GM19395 (cell line): ENCODE measurements at regions not wholly inside any gene's neighbourhood (a gene's known extent, or its start where the extent isn't known, plus 50 kb on each side); places are given as distances from the start of the nearest gene placed in this dataset.

Source experiments
- ATAC-seq: cut with Tn5 transposase; IDR thresholded peaks from one replicate; pipeline ENCODE4 v1.9.1; 2021; ENCODE audit warnings: mild to moderate bottlenecking, moderate library complexity; ENCODE audit not compliant: unreplicated experiment

DNA sequence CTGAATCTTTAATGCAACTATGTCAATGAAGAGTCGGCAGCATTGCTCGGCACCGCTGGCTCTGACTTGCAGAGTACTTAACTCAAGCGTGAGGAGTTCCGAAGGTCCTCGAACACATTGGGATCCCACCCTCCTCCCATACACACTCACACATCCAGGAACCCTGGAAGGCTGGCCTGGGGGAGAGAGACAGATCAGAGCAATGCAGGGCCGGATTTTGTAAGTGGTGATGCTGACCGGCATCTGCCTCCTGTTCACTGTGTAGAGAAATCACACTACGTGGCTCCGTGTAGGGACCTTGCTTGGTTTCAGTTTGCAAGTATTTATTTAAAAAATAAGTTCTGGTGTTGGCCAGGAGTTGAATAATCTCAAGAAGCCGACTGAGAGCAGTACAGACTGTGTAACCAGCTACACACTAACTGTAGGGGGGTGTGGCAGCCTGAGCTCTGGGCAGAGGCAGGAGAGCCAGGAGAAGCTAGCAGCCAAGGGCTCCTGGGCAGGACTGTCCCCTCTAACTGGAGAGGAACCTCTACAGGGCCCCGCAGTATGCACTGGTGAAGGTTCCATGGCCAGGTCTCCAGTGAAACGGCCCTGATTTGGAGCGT is 190.2 kb upstream of the TNRC6C start:
- no peak for ATAC-seq

DNA sequence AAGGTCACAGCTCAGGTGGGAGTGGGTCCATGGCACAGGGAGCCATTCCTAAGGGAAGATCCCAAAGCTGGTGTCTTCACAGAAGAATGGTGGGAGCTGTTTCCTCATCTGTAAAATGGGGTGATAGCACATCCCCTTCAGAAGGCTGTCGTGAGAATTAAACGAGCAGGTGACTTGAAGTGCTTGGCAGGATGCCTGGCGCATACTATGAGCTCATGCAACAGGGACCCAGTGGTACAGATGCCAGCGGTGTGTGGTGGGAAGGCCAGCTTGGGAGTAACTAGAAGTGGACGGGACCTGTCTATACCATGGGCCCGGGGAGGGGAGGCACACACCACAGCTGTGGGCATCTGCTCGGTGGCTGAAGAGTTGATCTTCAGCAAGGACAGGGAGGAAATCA is 189.3 kb upstream of the TNRC6C start:
- no peak for ATAC-seq

DNA sequence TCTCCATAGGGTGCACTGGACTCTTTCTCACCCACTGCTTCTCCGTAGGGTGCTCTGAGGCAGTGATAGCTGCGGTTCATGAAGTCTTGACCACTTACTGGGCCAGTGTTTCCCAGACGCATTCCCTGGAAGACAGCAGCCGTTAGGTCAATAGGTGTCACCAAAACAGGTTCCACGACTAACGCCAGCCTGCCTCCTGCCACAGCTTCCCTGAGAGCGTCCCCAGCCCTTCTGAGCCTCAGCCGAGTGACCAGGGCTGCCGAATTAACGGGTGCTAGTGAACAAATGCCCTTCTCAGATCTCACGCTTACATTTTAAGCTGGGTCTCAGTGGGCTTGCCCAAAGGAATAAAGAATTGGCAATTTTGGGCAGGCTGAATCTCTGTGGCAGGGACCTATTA is 188.7 kb upstream of the TNRC6C start:
- ATAC-seq, result no peak

DNA sequence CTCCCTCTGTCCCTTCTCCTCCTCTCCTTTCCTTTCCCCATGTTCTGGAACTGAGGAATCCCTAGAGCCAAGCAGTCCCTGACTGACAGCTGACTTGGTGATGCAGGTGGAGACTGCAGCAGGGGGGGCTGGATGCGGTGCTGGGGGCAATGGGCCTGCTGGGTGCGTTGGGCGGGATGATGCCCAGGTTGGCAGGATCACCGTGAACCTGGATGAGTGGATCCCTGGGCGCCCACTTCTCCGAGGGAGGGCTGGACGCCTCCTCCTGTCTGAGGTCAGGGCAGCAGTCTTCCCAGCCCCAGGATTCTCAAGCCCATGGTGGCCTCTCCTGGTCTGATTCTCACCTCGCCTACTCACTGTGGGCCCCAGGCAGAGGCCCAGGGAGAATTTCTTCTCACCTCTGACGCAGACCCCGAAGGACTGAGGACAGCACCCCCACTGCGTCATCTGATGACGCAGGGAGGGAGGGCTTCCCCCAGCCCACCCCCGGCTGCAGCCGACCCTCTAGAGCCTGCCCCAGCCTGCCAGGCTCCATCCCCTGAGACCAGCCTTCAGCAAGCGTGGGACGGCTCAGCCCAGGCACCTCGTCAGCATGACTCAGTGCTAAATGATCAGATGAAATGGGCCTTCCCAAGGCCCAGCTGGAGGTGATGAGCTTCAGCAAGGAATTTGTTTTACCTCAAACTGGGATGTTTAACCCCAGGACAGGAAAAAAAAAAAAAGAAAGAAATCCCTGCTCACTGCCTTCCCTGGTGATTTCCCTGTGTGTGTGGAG is 188.0 kb upstream of the TNRC6C start:
- no peak for ATAC-seq

DNA sequence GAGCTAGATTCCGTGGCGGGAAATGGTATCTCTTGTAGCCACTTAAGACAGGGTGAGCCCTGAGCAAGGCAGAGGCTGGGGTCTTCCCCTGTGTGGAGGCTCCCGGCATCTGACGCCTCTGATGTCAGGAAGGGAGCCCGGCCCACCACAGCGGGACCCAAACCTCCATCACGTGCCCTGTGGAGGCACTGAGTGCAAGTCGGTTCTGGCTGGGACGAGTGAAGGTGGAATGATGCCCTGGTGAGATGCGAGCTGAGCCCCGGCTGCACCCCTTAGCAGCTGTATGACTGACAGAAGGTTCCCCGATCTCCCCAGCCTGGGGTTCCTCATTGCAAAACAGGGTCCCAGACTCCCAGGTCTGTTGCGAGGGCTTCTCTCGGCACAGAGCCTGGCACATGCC is 187.4 kb upstream of the TNRC6C start:
- no peak for ATAC-seq

DNA sequence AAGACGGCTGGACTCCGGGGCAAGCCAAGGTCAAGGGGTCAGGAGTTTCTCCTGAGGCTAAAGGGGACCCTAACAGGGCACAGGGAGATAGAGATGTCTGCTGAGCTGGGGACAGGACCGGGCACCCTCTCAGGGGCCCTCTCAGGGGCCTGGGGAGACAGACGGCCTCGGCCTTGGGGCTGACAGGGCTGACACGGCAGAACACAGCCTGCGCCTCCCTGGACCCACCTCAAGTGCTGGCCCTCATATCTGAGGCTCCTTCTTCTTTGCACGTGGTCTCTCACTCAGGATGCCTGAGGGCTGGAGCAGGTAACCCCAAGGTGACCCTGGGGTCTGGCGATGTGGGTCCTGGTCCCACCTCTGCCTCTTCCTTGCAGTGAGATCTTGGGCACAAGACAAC is 186.9 kb upstream of the TNRC6C start:
- no peak for ATAC-seq

DNA sequence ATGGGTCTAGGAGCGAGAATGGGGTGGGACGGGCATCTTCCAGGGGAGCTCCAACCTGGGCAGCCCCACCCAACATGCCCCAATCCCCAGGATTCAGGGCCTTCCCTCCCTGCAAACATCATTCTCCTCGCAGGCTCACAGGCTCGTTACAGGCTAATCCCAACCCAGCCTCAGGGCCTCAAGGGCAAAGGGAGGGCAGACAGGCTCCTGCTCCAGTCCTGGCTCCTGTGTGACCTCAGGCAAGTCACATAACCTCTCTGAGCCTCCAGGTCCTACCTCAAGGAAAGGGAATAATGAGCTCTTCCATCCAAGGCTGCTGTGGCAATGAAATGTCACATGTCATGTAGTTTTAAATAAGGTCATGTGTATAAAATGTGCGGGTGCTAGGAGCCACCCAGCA is 186.5 kb upstream of the TNRC6C start:
- ATAC-seq, result no peak

DNA sequence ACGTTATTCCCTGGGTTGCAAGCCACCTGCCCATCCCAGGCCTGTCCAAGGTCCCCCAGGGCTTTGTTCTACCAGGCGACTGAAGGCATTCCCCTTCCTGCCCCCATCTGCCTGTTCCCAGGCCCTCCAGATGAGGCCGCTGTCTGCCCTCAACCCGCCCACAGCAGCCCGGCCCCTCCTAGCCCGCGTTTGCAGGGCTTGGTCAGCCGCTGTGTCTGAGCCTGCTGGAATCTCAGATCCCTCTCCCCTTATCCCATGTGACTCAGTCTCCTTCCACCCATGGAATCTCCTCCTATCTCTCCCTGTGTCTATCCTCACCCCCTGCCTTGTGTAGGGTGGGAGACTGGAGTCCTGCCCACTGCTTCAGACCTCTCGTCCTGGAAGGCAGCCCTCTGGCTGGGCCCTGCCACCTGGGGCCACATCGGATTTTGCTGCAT is 186.0 kb upstream of the TNRC6C start:
- no peak for ATAC-seq

DNA sequence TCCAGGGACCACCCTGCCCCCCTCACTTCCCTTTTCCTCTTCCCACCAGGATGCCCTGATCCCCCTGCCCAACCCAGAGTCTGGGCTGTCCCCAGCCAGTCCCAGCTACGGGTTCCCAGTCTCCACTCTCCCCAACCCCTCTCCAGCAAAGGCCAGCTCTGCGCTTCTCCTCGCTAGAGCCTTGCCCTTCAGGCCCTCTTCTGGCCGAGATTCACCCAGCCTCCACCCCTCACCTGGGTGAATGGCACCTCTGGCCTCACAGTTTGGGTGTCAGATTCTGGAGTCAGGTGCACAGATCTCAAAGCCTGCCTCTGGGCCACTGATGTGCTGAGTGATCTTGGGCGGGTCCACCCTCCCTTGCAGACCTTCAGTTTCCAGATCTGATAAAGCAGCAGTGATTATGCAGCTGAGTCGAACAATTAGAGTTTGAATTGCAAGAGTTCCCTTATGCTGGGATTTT is 185.6 kb upstream of the TNRC6C start:
- ATAC-seq, result no peak

DNA sequence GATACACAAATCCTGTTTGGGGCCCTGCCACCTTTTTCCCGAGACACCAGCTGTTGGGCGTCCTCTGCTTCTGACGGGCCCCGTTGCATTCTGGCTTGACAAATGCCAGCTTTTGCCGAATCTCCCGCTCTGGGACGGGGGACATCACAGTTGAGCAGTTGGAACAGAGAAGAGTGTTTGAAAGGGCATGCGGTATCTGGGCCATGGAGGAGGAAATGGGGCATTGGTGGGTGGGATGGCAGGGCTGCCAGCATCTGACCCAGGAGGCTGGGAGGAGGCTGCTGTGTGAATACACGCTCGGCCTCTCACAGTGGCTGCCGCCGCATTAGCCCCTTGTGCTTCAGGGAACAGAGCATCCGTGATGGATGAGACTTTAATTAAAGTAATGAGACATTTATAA is 184.3 kb upstream of the TNRC6C start:
- no peak for ATAC-seq

DNA sequence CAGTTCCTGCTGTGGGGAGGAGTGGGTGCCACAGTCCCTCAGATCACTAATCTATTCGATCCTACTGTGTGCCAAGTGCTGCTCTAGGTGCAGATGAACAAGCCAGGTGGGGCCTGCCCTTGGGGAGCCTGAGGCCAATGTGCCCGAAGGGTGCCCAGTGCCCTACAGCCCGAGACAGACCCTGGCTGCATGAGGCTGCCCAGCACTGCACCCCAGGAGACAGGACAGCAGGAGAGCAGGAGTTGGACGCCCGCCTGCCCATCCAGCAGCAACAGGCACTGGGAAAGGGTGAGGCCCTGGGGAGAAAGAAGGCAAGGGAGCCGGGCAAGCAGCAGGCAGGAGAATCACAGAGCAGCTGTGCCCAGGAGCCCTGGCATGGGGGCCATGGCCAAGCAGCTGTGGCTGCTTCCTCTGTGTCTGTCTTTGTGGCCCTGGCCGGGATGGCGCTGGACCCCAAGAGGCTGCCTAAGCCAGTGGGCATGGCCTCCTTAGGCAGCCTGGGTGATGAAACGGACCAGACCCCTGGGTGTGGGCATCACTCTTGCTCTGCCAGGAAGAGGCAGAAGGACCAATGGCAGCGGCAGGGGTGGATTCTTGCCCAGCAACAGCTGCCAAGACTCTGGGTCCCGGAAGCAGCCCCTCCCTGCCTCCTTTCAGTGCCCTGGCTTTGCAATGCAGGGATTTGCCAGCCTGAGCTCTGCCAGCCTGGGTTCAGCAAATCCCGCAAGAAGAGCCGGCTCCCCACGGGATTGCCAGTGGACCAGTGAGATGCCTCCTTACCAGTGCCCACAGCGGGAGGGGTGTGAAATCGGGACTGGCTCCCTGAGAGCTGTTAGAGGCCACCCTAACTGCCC is 179.6 kb upstream of the TNRC6C start:
- no peak for ATAC-seq

DNA sequence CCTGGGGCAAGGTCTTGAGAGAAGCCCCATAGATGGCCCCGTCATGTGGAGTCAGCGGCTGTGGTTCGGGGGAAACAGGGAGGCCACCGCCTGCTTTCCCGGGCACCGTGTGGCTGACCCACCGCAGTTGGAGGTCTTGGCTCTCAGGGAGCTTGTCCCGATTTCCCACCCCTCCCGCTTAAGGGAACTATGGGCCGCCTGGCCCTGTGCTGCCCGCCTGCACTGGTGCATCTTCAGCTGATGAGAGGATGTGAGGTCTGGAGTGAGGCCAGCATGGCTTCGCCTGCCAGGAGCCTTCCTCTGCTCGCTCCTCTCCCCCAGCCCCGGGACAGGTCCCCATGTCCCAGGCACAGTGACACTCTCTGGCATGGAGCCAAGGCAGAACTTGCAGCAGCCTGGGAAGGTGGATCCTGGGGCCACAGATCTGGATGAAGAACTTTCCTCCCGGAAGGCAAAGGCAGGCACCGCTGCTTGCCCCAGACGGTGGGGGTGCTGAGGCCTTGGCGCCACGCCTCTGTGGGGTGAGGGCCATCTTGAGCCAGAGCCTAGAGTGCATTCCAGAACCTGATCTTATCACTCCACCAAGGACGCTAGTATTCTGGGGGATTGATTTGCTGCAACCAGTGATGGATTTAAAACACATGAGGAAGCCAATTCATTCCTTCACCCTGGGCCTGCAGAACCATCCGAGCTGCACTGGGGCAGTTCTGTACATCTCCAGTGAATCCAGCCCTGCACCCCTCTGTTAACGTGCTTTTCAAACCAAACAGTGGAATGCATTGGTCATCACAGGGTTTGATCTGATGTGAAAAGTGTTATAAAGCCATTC is 178.6 kb upstream of the TNRC6C start:
- ATAC-seq, result no peak

DNA sequence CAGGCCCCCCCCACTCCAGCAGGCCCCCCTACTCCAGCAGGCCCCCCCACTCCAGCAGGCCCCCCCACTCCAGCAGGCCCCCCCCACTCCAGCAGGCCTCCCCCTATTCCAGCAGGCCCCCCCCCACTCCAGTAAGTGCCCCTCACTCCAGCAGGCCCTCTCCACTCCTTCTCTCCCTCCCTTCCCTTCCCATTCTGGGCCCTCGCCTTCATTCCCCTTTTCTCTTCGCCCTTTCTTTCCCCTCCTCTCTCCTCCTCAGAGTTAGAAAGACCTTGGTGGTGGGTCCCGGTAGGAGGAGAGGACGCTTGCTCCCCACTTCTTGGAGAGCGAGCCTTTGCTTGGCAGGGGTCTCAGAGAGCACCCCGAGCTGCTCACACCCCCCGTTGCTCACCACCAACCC is 177.0 kb upstream of the TNRC6C start:
- no peak for ATAC-seq

DNA sequence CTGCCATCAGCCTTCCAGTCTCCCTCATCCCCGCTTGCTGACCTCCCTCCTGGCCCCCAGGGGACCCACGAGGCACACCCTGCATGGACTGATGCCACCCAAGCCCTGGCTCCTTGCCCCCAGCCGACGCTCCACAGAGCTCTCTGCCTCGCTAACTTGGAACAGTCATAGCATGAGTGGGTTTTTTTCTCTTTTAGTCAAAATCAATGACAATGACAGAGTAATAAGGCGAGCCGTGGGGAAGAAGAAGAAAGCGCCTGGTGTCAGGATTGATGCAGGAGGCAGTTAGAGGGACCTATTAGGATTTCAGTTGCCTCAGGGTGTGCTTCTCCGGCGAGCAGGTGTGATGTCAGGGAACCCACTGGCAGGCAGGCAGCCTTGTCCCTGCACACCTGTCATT is 176.3 kb upstream of the TNRC6C start:
- ATAC-seq, result no peak

DNA sequence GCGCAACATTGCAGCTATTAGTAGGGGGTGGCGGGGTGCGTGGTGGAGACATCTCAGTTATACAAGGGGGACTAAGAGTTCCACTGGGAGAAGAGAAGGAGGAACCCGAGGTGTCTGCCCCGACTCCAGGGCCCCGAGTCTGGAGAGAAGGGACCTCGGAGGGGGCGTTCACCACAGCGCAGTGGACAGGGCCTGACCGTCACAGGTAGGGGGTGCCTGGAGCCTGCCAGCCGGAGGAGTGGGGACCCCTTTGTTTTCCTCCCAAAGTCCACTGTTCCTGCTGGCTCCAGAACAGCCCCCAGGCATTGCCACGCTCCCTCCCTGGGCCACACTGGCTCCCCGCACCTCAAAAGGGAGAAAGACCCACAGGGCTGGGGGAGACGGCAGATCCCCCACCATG is 175.9 kb upstream of the TNRC6C start:
- no peak for ATAC-seq

DNA sequence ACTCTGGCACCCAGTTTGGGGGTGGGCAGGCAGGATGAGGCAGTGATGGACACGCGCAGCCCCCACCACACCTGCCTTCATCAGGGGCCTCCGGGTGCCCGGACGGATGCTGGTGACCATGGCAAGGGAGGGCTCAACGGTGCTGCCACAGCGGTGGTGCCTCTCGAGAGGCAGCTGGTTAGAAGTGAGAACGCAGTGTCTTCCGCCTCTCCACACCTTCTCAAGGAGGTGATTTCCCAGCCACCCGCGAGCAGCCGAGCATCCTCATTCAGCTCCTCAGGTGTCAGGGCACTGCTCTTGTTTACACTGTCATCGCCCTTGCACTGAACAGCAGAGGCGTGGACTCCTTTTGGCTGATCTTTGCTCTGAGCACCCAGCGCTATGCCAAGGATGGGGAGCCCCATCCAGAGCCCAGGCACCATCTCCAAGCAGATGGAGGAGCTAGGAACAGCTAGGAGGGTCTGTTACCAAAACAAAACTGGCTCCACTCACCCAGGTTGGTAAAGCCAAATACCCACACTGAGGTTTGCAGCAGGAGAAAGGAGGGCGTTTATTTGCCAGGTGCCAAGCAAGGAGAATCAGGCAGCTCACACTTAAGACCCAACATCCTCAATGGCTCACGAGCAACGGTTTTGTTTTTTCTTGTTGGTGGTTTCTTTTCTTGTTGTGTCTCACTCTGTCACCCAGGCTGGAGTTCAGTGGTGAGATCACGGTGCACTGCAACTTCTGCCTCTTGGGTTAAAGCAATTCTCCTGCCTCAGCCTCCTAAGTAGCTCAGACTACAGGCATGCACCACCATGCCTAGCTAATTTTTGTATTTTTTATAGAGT is 174.3 kb upstream of the TNRC6C start:
- no peak for ATAC-seq

DNA sequence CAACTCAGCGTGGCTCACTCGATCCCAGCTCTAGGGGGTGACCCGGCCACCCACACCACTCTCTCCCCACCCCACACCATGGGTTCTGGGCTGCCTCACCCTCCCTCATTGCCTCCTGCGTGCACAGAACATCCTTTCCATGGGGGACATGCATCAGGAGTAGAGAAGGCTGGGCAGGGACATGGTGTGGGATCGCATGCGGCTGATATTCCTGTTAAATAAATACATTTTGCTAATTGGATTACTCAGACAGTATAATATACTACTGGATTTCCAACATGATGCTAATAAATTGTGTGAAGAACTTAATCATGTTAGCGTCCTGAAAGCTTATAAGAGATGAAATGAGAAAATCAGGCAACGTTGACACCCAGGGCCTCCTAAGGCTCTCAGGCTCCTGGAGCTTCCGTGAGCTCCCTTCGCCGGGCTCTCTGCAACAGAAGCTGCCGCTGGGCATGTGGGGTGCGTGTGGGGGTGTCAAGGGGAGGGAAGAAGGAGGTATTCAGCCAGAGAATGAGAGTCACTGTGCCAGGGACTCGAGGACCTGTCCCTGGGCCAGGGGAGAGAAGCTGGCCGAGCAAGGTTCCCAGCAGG is 173.1 kb upstream of the TNRC6C start:
- ATAC-seq, result no peak

DNA sequence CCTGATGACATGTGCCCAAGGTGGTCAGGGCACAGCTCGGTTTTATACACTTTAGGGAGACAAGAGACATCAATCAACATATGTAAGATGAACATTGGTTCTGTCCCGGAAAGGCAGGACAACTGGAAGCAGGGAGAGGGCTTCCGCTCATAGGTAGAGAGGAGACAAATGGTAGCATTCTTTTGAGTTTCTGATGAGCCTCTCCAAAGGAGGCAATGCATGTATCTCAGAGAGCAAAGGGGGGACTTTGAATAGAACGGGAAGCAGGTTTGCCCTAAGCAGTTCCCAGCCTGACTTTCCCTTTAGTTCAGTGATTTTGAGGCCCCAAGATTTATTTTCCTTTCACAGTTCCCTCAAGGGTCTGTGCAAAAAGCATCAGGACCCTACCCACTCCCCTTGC is 172.4 kb upstream of the TNRC6C start:
- no peak for ATAC-seq

DNA sequence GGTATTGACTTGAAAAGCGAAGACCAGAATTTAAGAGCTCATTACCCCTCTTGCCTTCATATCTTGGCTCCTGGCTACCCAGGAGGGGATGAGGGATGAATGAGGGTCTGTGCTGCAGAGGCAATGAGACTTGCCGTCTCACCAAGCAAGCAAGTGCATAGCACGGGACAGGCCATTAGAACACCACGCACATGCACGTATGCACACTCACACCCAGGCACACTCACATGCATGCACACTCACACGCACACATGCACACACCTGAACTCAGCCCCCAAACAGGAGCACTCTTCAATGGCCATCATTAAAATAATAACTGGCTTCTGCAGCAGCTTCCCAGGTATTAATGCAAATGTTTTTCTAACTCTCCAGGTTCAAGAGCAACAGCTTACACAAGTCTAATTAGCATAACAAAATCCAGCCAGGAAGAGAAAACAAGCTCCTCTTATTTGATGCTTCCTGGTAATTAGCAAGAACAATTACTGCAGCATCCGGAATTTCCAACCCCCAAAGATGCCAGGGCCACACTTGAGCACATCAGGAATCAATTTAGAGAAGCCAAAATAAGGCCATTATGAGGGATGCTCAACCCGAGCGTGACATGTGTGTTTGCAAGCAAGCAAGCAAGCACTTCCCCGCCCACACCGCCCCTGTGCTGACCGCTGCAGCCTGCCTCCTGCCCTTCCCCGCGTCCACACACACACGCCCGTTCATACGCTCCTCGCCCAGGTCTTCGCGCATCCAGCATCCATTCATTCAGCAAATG is 171.6 kb upstream of the TNRC6C start:
- no peak for ATAC-seq
